NB4 (cell line): ENCODE measurements at regions not wholly inside any gene's neighbourhood (a gene's known extent, or its start where the extent isn't known, plus 50 kb on each side); places are given as distances from the start of the nearest gene placed in this dataset.

Experiments used
- MYC ChIP-seq: IDR thresholded peaks from 2 replicates; pipeline ENCODE4 v1.6.1; 2011; ENCODE audit warnings: low read depth, low read length
- POLR2A ChIP-seq: IDR thresholded peaks from 2 replicates; pipeline ENCODE4 v1.6.1; 2011; ENCODE audit warnings: mild to moderate bottlenecking; ENCODE audit not compliant: insufficient read length; ENCODE audit errors: extremely low read depth
- TF ChIP-seq, protein P1 (sequence below): IDR thresholded peaks from one replicate; pipeline ENCODE4 v1.5.1; 2012; ENCODE audit warnings: low read depth, low read length

DNA sequence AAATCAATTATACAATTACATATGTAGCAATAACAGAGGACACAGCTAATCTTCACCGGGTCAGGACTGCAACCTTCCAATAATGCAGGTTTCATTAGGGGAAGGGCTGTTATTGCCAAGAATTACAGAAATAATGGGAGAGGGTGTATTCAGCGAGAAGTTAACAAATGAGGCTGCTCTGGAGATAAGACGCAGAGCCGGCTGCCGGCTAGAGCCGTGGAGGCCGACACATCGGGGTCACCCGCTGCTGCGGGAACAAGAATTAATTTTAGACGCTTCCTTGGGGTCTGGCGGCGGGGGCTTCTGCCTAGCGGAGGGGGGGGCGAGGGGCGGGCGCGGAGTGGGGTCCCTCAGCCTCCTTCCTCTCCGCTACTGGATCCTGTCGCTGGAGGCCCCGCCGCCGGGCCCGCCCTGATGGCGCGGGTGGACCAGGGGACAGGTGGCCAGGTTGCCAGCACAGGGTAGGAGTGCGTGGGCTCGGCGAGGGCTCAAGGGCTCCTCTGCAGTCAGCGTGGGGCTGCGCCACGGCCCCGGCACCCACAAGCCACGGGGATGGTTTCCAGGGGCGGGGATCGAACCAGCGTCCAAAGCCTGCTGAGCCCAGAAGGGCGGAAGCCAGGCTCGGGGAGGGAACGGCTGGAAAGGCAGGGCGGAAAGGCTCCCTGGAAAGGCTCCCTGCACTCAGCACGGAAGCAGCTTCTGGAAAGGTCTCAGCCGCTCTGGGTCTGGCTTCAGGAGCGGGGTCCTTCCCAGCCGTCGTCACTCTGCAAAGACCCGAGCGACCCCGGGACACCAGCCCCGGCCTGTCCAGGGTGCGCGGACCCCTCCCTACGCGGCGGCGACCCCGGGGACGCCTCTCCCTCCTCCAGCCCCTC lies 113.8 kb upstream of the NKX1-1 start:
- TF ChIP-seq, protein P1, sequence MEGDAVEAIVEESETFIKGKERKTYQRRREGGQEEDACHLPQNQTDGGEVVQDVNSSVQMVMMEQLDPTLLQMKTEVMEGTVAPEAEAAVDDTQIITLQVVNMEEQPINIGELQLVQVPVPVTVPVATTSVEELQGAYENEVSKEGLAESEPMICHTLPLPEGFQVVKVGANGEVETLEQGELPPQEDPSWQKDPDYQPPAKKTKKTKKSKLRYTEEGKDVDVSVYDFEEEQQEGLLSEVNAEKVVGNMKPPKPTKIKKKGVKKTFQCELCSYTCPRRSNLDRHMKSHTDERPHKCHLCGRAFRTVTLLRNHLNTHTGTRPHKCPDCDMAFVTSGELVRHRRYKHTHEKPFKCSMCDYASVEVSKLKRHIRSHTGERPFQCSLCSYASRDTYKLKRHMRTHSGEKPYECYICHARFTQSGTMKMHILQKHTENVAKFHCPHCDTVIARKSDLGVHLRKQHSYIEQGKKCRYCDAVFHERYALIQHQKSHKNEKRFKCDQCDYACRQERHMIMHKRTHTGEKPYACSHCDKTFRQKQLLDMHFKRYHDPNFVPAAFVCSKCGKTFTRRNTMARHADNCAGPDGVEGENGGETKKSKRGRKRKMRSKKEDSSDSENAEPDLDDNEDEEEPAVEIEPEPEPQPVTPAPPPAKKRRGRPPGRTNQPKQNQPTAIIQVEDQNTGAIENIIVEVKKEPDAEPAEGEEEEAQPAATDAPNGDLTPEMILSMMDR = no peak
- TF ChIP-seq POLR2A (no peak), MYC (no peak)
